RWPE1 (cell line): ENCODE measurements at regions not wholly inside any gene's neighbourhood (a gene's known extent, or its start where the extent isn't known, plus 50 kb on each side); places are given as distances from the start of the nearest gene placed in this dataset.
A peak's percentile ranks its signal among the peaks of the same experiment; 100 is the strongest.
"Not testable (repeated sequence)": the region's sequence is repeated elsewhere in the genome, so short reads cannot be mapped to it uniquely, and the experiment has no call there.

ENCODE experiments used
- CTCF ChIA-PET: fragments of 350-600 bp; sonication (Branson Sonifier 250); formaldehyde crosslinking; extraction: SDS; loops from one replicate; lab custom pipeline; 2021; lab: Yijun Ruan, JAX
- POLR2A ChIA-PET: fragments of 400-600 bp; formaldehyde crosslinking; extraction: SDS; loops from one replicate; lab custom pipeline; 2020; ENCODE audit warnings: antibody characterized with exemption; ENCODE audit not compliant: low non-redundant PET; lab: Yijun Ruan, JAX
- DNase-seq: peaks from one replicate; pipeline ENCODE4 v3.0.0; 2012; ENCODE audit warnings: low spot score
- H3K27ac ChIP-seq: fragments of 450-650 bp; 2 replicates; pipeline ENCODE4 v1.5.1; 2017
- CTCF ChIP-seq: fragments of 450-650 bp; conservative IDR thresholded peaks from 2 replicates; pipeline ENCODE4 v1.5.1; 2017; ENCODE audit warnings: low read depth, mild to moderate bottlenecking

- CTCF ChIA-PET: no interaction called here
- no peak for TF ChIP-seq CTCF
- H3K27ac ChIP-seq: no peak overlapping the region
- no peak for DNase-seq
- POLR2A ChIA-PET: no interaction called here
These were observed 2254.4 kb downstream of the ARAP2 start for GRCh38 chr4:33989820-33990443.

GRCh38 chr4:33996075-33996718 is 2248.1 kb downstream of the ARAP2 start:
- no peak overlapping the region for H3K27ac ChIP-seq
- no peak for TF ChIP-seq CTCF
- no peak for DNase-seq
- CTCF ChIA-PET: no interaction called here
- POLR2A ChIA-PET: no interaction called here

GRCh38 chr4:33998291-33998690 is 2246.0 kb downstream of the ARAP2 start:
- no peak for TF ChIP-seq CTCF
- CTCF ChIA-PET: interaction anchor here (0.5 kb wide), 1 partner anchor 369 kb away, joined by 3 read pairs; no protein-coding TSS in a partner anchor
- POLR2A ChIA-PET: no interaction called here
- no peak overlapping the region for H3K27ac ChIP-seq
- no peak for DNase-seq

- ChIA-PET POLR2A (no interaction called here), CTCF (no interaction called here)
- no peak for DNase-seq
- H3K27ac ChIP-seq: no peak overlapping the region
- TF ChIP-seq CTCF: no peak
These were observed 2244.0 kb downstream of the ARAP2 start for GRCh38 chr4:34000356-34000755.

- DNase-seq, POLR2A ChIA-PET, CTCF ChIA-PET, H3K27ac ChIP-seq: not testable (repeated sequence)
These were observed 2237.8 kb downstream of the ARAP2 start for GRCh38 chr4:34006540-34006939.

- ChIA-PET CTCF (no interaction called here), POLR2A (no interaction called here)
- H3K27ac ChIP-seq: no peak overlapping the region
- no peak for TF ChIP-seq CTCF
- DNase-seq: peak; percentile 3
These were observed 2234.4 kb downstream of the ARAP2 start for GRCh38 chr4:34009951-34010350.
